ENCODE measurements at regions not wholly inside any gene's neighbourhood (a gene's known extent, or its start where the extent isn't known, plus 50 kb on each side); places are given as distances from the start of the nearest gene placed in this dataset.
"Not testable (repeated sequence)": the region's sequence is repeated elsewhere in the genome, so short reads cannot be mapped to it uniquely, and the experiment has no call there.

DNA sequence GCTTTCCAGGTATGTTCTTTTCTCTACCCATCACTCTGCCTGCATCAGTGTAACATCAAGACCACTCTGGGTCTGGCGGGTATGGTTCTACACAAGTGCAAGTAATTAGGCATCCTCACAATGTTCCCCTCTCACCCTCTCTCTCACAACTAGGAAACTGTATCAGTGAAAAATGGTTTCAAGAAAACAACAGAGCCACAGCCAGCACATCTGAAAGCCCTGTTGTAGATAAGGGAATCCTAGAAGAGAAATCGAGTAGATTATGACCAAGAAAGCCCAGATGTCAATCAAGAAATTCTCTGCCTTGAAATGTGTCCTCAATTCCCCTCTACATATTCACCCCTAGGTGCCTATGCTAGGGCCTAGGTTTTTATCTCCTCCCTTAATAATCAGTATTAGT is 281.3 kb upstream of the ANKRD50 start:
- no peak for DNase-seq (ENCODE audit: low spot score)

- DNase-seq (ENCODE audit: low spot score) = no peak
These were observed 277.9 kb upstream of the ANKRD50 start for GRCh38 chr4:124990398-124990797.

- no peak for DNase-seq (ENCODE audit: low spot score)
These were observed 267.8 kb upstream of the ANKRD50 start for GRCh38 chr4:124980276-124980752.

DNA sequence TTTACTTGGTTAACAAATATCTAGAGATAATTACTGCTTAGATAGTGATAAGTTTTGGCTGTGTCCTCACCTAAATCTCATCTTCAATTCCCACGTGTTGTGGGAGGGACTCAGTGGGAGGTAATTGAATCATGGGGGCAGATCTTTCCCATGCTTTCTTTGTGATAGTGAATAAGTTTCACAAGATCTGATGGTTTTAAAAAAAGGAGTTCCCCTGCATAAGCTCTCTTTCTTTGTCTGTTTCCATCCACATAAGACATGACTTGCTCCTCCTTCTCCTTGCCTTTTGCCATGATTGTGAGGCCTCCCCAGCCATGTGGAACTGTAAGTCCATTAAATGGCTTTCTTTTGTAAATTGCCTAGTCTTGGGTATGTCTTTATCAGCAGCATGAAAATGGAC is 266.0 kb upstream of the ANKRD50 start:
- not testable (repeated sequence) for DNase-seq (ENCODE audit: low spot score)

GRCh38 chr4:124977045-124977444 is 264.5 kb upstream of the ANKRD50 start:
- no peak for DNase-seq (ENCODE audit: low spot score)

DNA sequence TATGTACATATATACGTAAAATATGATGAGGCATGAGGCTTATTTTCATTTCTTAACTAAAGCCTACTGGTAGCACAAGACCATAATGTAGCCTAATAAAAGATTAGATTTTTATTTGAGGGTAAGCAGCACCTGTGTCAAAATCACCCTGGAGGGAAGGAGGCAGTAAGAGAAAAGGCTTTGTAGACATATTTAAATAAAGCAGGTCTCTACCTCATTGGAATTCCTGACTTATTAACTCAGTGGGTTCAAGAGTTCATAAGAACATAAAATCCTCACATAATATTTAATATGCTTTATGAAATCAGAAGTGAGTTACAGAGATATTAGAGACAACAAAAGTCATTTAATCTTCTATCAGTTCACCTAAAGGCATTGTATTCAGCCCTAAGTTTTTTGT is 261.6 kb upstream of the ANKRD50 start:
- no peak for DNase-seq (ENCODE audit: low spot score)

DNA sequence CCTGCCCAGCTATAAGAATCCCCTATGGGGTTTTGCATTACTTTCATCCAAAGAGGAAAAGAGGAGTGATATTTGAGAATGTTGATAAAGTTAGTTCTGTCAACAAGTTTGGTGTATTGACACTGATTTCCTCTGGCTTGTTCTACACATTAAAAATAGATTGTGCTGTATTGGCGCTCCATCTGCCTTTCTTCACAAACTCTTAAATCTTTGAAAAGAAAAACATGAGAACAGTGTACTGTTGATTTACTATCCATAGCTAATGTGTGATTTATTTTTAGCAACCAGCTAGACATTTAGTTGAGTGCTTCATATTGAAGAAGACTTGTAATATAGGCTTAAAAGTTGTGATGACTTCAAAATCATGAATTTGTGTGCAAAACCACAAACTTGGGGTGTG is 261.2 kb upstream of the ANKRD50 start:
- no peak for DNase-seq (ENCODE audit: low spot score)

- no peak for DNase-seq (ENCODE audit: low spot score)
These were observed 257.5 kb upstream of the ANKRD50 start for GRCh38 chr4:124970011-124970410.

GRCh38 chr4:124965497-124965891 is 253.0 kb upstream of the ANKRD50 start:
- DNase-seq (ENCODE audit: low spot score) = no peak

DNA sequence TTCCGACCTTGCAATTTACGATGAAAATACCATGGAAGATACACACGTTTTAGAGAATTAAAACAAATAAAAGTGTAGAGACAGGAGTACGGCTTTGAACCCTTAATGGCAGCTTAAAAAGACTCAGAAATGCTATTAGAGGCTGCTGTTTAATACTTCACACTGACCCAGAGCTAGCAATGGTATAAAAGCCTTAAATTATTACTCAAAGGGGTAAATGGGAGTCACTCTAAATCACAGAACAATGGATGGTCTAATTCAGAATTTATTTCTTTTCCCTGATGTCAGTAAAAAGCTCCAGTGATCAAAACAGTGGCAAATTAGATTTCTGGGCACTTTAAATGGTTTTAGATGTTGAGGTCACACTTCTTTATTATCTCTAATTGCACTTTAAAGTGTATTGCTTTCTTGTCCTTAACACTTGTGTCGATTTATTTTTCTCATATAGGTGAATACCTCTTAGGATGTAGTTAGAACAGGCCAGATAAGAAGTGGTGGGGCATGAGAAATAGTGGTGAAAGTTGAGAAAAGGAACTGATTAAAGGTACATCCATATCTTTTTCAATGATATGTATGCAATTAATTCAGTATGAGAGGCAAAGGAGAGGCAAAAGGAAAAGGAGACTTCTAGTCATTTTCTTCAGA is 252.4 kb upstream of the ANKRD50 start:
- no peak for DNase-seq (ENCODE audit: low spot score)

- no peak for DNase-seq (ENCODE audit: low spot score)
These were observed 251.7 kb upstream of the ANKRD50 start for GRCh38 chr4:124964251-124964650.

DNA sequence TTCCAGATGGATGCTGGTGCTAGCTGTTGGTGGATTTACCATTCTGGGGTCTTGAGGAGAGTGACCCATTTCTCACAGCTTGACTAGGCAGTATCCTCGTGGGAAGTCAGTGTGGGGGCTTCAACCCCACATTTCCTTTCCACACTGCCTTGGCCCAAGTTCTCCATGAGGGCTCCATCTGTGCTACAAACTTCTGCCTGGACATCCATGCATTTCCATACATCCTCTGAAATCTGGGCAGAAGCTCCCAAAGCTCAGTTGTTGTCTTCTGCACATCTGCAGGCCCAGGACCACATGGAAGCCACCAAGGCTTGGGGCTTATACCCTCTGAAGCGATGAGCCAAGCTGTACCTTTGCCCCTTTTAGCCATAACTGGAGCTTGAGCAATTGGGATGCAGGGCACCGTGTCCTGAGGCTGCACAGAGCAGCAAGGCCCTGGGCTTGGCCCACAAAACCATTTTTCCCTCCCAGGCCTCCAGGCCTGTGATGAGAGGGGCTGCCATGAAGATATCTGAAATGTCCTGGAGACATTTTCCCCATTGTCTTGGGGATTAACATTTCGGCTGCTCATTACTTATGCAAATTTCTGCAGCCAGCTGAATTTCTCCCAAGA is 248.7 kb upstream of the ANKRD50 start:
- DNase-seq (ENCODE audit: low spot score) = no peak

DNA sequence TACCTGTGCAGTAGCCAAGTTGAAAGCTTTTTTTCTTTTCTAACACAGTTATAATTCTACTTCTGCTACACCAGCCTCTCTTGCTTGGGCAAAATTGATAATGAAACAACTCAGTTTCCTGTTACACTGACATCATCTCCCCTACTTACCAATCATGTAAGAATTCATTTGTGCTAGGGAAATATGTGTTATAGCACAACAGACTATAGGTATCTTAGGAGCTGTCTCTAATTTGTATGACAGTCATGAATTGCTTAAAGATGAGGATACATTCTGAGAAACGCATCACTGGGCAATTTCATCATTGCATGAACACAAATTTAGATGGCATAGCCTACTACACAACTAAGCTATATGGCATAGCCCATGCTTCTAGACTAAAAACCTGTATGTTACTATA is 246.3 kb upstream of the ANKRD50 start:
- DNase-seq (ENCODE audit: low spot score) = no peak

- no peak for DNase-seq (ENCODE audit: low spot score)
These were observed 242.9 kb upstream of the ANKRD50 start for GRCh38 chr4:124955476-124955875.

GRCh38 chr4:124954046-124954445 is 241.5 kb upstream of the ANKRD50 start:
- no peak for DNase-seq (ENCODE audit: low spot score)

- DNase-seq (ENCODE audit: low spot score) = no peak
These were observed 241.0 kb upstream of the ANKRD50 start for GRCh38 chr4:124953486-124953885.

GRCh38 chr4:124953061-124953460 is 240.5 kb upstream of the ANKRD50 start:
- no peak for DNase-seq (ENCODE audit: low spot score)

GRCh38 chr4:124952601-124953000 is 240.1 kb upstream of the ANKRD50 start:
- DNase-seq (ENCODE audit: low spot score) = no peak

DNA sequence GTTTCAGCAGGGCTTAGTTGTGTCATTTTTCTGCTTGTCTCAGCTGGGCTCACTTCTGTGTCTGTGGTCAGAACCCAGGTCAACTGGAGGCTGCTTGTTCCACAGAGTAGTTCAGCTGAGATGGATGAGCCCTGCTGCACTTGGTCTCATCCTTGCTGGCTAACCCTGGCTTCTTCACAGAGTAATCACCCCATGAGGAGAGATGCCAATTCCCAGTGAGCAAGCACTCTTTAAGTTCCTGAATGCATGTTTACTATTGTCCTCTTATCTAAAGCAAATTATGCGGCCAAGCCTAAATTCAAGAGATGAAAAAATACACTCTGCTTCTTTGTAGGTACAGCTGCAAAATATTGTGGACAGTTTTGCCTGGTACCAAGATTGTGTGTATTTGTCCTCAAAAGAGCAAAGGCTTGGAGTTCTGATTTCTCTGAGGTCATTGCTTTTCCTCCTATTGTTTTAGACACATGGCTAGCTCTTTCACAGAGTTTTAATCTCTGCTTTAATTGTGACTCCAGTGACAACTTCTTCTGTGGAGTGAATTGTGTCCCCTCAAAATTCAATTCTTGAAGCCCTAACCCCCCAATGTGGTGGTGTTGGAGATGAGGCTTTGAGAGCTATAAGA is 236.6 kb upstream of the ANKRD50 start:
- DNase-seq (ENCODE audit: low spot score) = no peak

GRCh38 chr4:124947622-124948265 is 235.2 kb upstream of the ANKRD50 start:
- no peak for DNase-seq (ENCODE audit: low spot score)

DNA sequence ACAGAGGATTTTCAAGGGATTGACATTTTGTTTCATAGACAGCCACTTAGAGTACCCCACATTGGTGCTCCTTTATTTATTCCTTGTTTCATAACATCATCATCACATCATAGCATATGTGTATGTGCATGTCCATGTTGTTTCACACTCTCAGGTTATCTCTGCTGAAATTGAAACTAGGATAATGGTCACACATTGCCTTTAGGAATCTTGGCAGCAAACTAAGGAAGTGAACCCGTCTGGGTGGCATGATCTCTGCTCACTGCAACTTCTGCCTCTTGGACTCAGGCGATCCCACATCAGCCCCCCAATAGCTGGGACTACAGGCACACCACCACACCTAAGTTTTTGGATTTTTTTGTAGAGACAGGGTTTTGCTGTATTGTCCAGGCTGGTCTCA is 234.2 kb upstream of the ANKRD50 start:
- no peak for DNase-seq (ENCODE audit: low spot score)

DNA sequence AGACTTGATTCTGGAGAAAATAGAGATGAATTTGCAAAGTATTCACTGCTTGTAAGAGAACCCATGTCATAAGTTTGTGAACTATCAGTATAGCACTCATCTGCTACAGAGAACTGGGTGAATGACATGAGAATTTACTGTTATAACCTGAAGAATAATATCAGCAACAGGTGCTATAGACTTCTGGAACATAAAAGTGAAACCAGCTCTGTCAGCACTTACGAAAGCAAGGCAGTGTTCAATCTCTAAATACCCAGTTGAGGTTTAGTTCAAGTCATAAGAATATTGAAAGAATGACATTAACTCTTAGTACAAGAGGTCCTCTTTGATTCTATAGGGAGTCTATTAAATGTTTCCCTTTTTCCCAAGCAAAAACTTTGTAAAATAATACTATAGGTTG is 232.9 kb upstream of the ANKRD50 start:
- DNase-seq (ENCODE audit: low spot score) = no peak

DNA sequence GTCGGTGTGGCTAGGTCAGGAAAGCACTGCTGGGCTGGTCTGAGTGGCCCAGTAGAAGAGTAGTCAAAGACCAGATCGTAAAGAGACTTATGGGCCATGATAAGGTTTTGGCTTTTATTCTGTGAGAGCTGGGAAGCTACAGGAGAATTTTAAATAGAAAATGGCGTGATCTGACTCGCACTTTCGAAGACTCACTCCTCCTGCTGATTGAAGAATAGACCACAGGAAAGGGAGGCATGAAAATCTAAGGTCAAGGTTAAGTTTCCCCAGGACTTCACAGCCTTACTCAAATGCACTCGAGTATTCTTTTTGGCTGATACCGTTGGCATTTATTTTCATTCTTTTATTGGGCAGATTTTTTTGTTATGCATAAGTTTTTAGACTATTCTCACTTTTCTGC is 231.4 kb upstream of the ANKRD50 start:
- DNase-seq (ENCODE audit: low spot score) = no peak

All from pons (tissue), 1 donor.